ENCODE measurements at regions not wholly inside any gene's neighbourhood (a gene's known extent, or its start where the extent isn't known, plus 50 kb on each side); places are given as distances from the start of the nearest gene placed in this dataset.

GRCh38 chr2:10230499-10230898, 72.2 kb upstream of the HPCAL1 start:
- no peak for TF ChIP-seq POLR2A (IDR thresholded peaks at IDR 0.05)
- no peak for TF ChIP-seq CTCF (IDR thresholded peaks at IDR 0.05)

Data from adrenal gland (tissue), 5 donors.